HepG2 (cell line): ENCODE measurements at regions not wholly inside any gene's neighbourhood (a gene's known extent, or its start where the extent isn't known, plus 50 kb on each side); places are given as distances from the start of the nearest gene placed in this dataset.

Source experiments
- ATAC-seq: fragments of 200-7000 bp; cut with Tn5 transposase; 3 replicates; pipeline ENCODE4 v1.9.1; 2020; ENCODE audit warnings: mild to moderate bottlenecking, moderate library complexity
- BruUV-seq: library from RNA; stranded (reverse); fragments of 400-500 nt; replicated peaks from 2 replicates; lab custom pipeline; 2021; lab: Mats Ljungman, UMichigan
- CTCF ChIA-PET: fragments of 300-600 bp; formaldehyde crosslinking; extraction: SDS; loops from one replicate; lab custom pipeline; 2021; ENCODE audit warnings: low total read pairs, inconsistent platforms, low intra/inter-chr PET ratio; lab: Yijun Ruan, JAX
- POLR2A ChIA-PET: fragments of 350-600 bp; sonication (Branson Sonifier 250); formaldehyde crosslinking; loops from one replicate; lab custom pipeline; 2020; ENCODE audit warnings: antibody characterized with exemption, inconsistent platforms; lab: Yijun Ruan, JAX
- DNase-seq: peaks from one replicate; pipeline ENCODE4 v3.0.0-alpha.2; 2015; ENCODE audit warnings: low spot score
- FAIRE-seq: peaks from 3 replicates; lab custom pipeline; 2011; peaks lifted over from hg19 to GRCh38; lab: Jason Lieb, UNC
- H2AFZ ChIP-seq: one replicate; pipeline ENCODE4 v1.6.1; 2011; ENCODE audit warnings: low read length, inconsistent platforms
- H3K27ac ChIP-seq: fragments of 300-600 bp; 3 replicates; pipeline ENCODE4 v1.8.0; 2011; ENCODE audit warnings: mixed run types, mild to moderate bottlenecking, mixed read lengths, low read length, inconsistent platforms; ENCODE audit not compliant: insufficient read depth; ENCODE audit errors: extremely low read length
- H3K27me3 ChIP-seq, 2 experiments: fragments of 200-600 bp in 1 of 2; 2 replicates in 1 of 2; 3 replicates in 1 of 2; pipeline versions ENCODE4 v1.6.0 to v1.8.0; 2011; ENCODE audit warnings: low read length in 2 of 2, mild to moderate bottlenecking in 2 of 2, moderate library complexity in 2 of 2, inconsistent platforms in 1 of 2; ENCODE audit not compliant: insufficient read depth in 2 of 2, control insufficient read depth in 1 of 2
- H3K36me3 ChIP-seq, 2 experiments: fragments of 200-600 bp in 1 of 2; replicated peaks in 1 of 2; 2 replicates in 1 of 2; 3 replicates in 1 of 2; pipeline versions ENCODE4 v1.5.1 to v1.8.0; 2011; ENCODE audit warnings: low read length in 2 of 2, inconsistent platforms in 1 of 2; ENCODE audit not compliant: insufficient read depth in 2 of 2, control insufficient read depth in 1 of 2
- H3K4me1 ChIP-seq: 2 replicates; pipeline ENCODE4 v1.5.1; 2012; ENCODE audit warnings: low read length, inconsistent platforms; ENCODE audit not compliant: insufficient read depth
- H3K4me2 ChIP-seq: 2 replicates; pipeline ENCODE4 v1.6.0; 2011; ENCODE audit warnings: low read depth, low read length, inconsistent platforms
- H3K4me3 ChIP-seq, 3 experiments: fragments of 200-600 bp in 1 of 3; sonication (generic), shearing (Covaris generic) in 1 of 3; replicated peaks in 1 of 3; 2 replicates each; pipeline ENCODE4 v1.5.1; 2011 to 2016; ENCODE audit warnings: low read length in 3 of 3, inconsistent platforms in 2 of 3, low read depth in 2 of 3, mild to moderate bottlenecking in 2 of 3, control low read depth in 1 of 3, mixed read lengths in 1 of 3; ENCODE audit not compliant: insufficient read depth in 1 of 3
- H3K79me2 ChIP-seq: one replicate; pipeline ENCODE4 v1.6.1; 2011; ENCODE audit warnings: low read length, inconsistent platforms; ENCODE audit not compliant: insufficient read depth
- H3K9ac ChIP-seq: 2 replicates; pipeline ENCODE4 v1.6.0; 2011; ENCODE audit warnings: mild to moderate bottlenecking, low read depth, low read length, inconsistent platforms; ENCODE audit not compliant: insufficient read depth
- H3K9me3 ChIP-seq: 2 replicates; pipeline ENCODE4 v1.5.1; 2012; ENCODE audit warnings: mild to moderate bottlenecking, low read length
- H4K20me1 ChIP-seq: 2 replicates; pipeline ENCODE4 v1.6.0; 2011; ENCODE audit warnings: inconsistent platforms, mild to moderate bottlenecking, low read length, moderate library complexity; ENCODE audit not compliant: insufficient read depth
- CREB1 ChIP-seq, 2 experiments: fragments of 450-650 bp in 1 of 2; IDR thresholded peaks; 2 replicates each; pipeline ENCODE4 v1.6.1; 2016 to 2017; ENCODE audit warnings: control low read depth in 1 of 2, mild to moderate bottlenecking in 1 of 2, missing compliant biosample characterization in 1 of 2, missing genetic modification characterization in 1 of 2
- FOSL2 ChIP-seq: sonication (generic); formaldehyde crosslinking; IDR thresholded peaks from 2 replicates; pipeline ENCODE4 v1.4.0; 2020; ENCODE audit warnings: missing genetic modification reagents
- IKZF1 ChIP-seq: fragments of 450-650 bp; IDR thresholded peaks from 2 replicates; pipeline ENCODE4 v1.7.1; 2016
- IRF9 ChIP-seq: sonication (generic); formaldehyde crosslinking; IDR thresholded peaks from 2 replicates; pipeline ENCODE4 v1.8.0; 2022; ENCODE audit warnings: missing genetic modification reagents, mild to moderate bottlenecking, borderline replicate concordance
- NAIF1 ChIP-seq: sonication (generic); formaldehyde crosslinking; IDR thresholded peaks from 2 replicates; pipeline ENCODE4 v1.5.0; 2020; ENCODE audit warnings: mild to moderate bottlenecking, missing genetic modification reagents, borderline replicate concordance
- PHB2 ChIP-seq: fragments of 450-650 bp; IDR thresholded peaks from 2 replicates; pipeline ENCODE4 v1.6.1; 2018; ENCODE audit not compliant: partially characterized antibody
- RBFOX2 ChIP-seq: fragments of 200-400 bp; formaldehyde crosslinking; IDR thresholded peaks from 2 replicates; pipeline ENCODE4 v1.6.1; 2017; ENCODE audit warnings: low read depth, mild to moderate bottlenecking, low read length
- RFXANK ChIP-seq: IDR thresholded peaks from 2 replicates; pipeline ENCODE4 v1.6.1; 2016
- SIX1 ChIP-seq: sonication (generic); formaldehyde crosslinking; IDR thresholded peaks from 2 replicates; pipeline ENCODE4 v1.4.0; 2020; ENCODE audit warnings: missing genetic modification reagents, borderline replicate concordance
- SOX13 ChIP-seq, 3 experiments: fragments of 450-650 bp in 1 of 3; sonication (generic) in 1 of 3; formaldehyde crosslinking in 1 of 3; IDR thresholded peaks in 2 of 3; conservative IDR thresholded peaks in 1 of 3; 2 replicates each; pipeline versions ENCODE4 v1.5.0 to v1.6.1; 2016 to 2020; ENCODE audit warnings: antibody characterized with exemption in 1 of 3, mild to moderate bottlenecking in 1 of 3, missing compliant biosample characterization in 1 of 3, missing genetic modification reagents in 1 of 3, moderate library complexity in 1 of 3
- SP1 ChIP-seq, 2 experiments: fragments of 450-650 bp in 1 of 2; sonication (generic) in 1 of 2; formaldehyde crosslinking in 1 of 2; IDR thresholded peaks; 2 replicates each; pipeline versions ENCODE4 v1.4.0 to v1.6.1; 2016 to 2020; ENCODE audit warnings: missing genetic modification reagents in 1 of 2
- TOE1 ChIP-seq: sonication (generic); formaldehyde crosslinking; IDR thresholded peaks from 2 replicates; pipeline ENCODE4 v1.4.0; 2020; ENCODE audit warnings: mild to moderate bottlenecking, missing genetic modification reagents
- ZFY ChIP-seq: sonication (generic); formaldehyde crosslinking; IDR thresholded peaks from 2 replicates; pipeline ENCODE4 v1.4.0; 2020; ENCODE audit warnings: missing genetic modification reagents
- ZNF652 ChIP-seq: IDR thresholded peaks from 2 replicates; pipeline ENCODE4 v1.6.1; 2016; ENCODE audit warnings: low read depth, borderline replicate concordance
- ZNF775 ChIP-seq: sonication (generic); formaldehyde crosslinking; IDR thresholded peaks from 2 replicates; pipeline ENCODE4 v1.4.0; 2020; ENCODE audit warnings: missing genetic modification reagents, mild to moderate bottlenecking, moderate library complexity, borderline replicate concordance
- ZNF782 ChIP-seq: sonication (generic); formaldehyde crosslinking; IDR thresholded peaks from 2 replicates; pipeline ENCODE4 v1.4.0; 2020; ENCODE audit warnings: missing genetic modification reagents, mild to moderate bottlenecking, borderline replicate concordance
- ZSCAN21 ChIP-seq: sonication (generic); formaldehyde crosslinking; IDR thresholded peaks from 2 replicates; pipeline ENCODE4 v1.8.0; 2022; ENCODE audit warnings: mild to moderate bottlenecking, missing genetic modification reagents, moderate library complexity, borderline replicate concordance
- WGBS: methylation state at CpG from one replicate; pipeline ENCODE4 v1.1.6; 2017; ENCODE audit warnings: low lambda C conversion rate; 5-methylcytosine and 5-hydroxymethylcytosine counted together
- in situ Hi-C: cut with HindIII; loops from 2 replicates; pipeline ENCODE4 v1.10.0; 2017; ENCODE audit warnings: low pct_unique_long_range_greater_than_20kb; ENCODE audit not compliant: extremely low pct_ligation_motif_present
- intact Hi-C: fragments of 100-400 bp; cut with micrococcal nuclease; formaldehyde crosslinking; loops from one replicate; pipeline ENCODE4 v1.10.0; 2022; ENCODE audit not compliant: unreplicated experiment
- TF ChIP-seq, protein P1 (sequence below): sonication (generic); formaldehyde crosslinking; IDR thresholded peaks from 2 replicates; pipeline ENCODE4 v1.5.0; 2020; ENCODE audit warnings: mild to moderate bottlenecking, missing genetic modification reagents

DNA sequence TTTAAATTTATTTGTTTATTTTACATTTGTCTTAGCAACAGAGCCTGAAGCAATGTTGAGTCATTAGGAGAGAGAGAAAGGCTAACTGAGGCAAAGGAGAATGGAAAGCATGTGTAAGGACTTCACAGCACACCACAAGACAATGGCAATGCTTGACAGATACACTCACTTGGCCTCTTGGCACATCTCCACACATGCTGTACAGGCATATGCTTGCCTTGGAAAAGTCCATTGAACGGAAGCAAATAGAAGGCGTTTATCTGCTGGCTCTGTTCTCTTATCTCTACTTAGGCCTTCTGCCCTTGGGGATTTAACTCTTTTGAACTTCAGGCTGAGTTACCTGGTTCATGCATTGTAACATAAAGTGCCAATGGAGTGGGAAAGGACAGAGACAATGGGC lies 262.2 kb upstream of the POU3F1 start:
- no peaks in the 10 kb centered on the region for H3K79me2 ChIP-seq
- CTCF ChIA-PET: no interaction called here
- DNase-seq (peak; percentile 13), ATAC-seq (peak; percentile 35), FAIRE-seq (peak; percentile 56)
- POLR2A ChIA-PET: no interaction called here
- no peaks in the 10 kb centered on the region for H3K9me3 ChIP-seq
- in situ Hi-C loops: no loop called here
- H3K27me3 ChIP-seq: no peaks in the 10 kb centered on the region
- H3K4me1 ChIP-seq: no peaks in the 10 kb centered on the region
- no peaks in the 10 kb centered on the region for H4K20me1 ChIP-seq
- no peak overlapping the region for H2AFZ ChIP-seq
- no peak overlapping the region for H3K27ac ChIP-seq
- intact Hi-C loops: no loop called here
- no peaks in the 10 kb centered on the region for H3K36me3 ChIP-seq
- TF ChIP-seq SP1 (IDR thresholded peaks at IDR 0.05): no peak
- no peak for TF ChIP-seq SP1 (CRISPR knock-in tag; IDR thresholded peaks at IDR 0.05)
- TF ChIP-seq ZSCAN21: no peak
- TF ChIP-seq ZNF652 (CRISPR knock-in tag): peak; percentile 54; the same call in 1 of the 2 replicates
- no peak for TF ChIP-seq SOX13 (IDR thresholded peaks at IDR 0.05)
- TF ChIP-seq SOX13 (CRISPR knock-in tag; conservative IDR thresholded peaks at IDR 0.05 in 1 of 2, IDR thresholded peaks at IDR 0.05 in 1 of 2): peak in 1 of 2 experiments; percentile 27; a peak in 1 of 4 replicates
- BruUV-seq: no TSS peak
- 0% methylated on average over 2 of the region's 2 CpGs for WGBS
- no peak overlapping the region for H3K9ac ChIP-seq
- no peak overlapping the region for H3K4me3 ChIP-seq
- no peak overlapping the region for H3K4me2 ChIP-seq

- no peak overlapping the region for H3K4me2 ChIP-seq
- in situ Hi-C loops: no loop called here
- FAIRE-seq: no peak
- no TSS peak for BruUV-seq
- no peak for DNase-seq
- H3K9me3 ChIP-seq: no peaks in the 10 kb centered on the region
- ChIA-PET POLR2A (no interaction called here), CTCF (no interaction called here)
- no peaks in the 10 kb centered on the region for H4K20me1 ChIP-seq
- no peak overlapping the region for H2AFZ ChIP-seq
- H3K27me3 ChIP-seq: no peaks in the 10 kb centered on the region
- no peak overlapping the region for H3K9ac ChIP-seq
- H3K27ac ChIP-seq: no peak overlapping the region
- no peak overlapping the region for H3K4me3 ChIP-seq
- no peaks in the 10 kb centered on the region for H3K36me3 ChIP-seq
- H3K79me2 ChIP-seq: no peaks in the 10 kb centered on the region
- WGBS: 89% methylated on average over 1 of the region's 1 CpG
- no peaks in the 10 kb centered on the region for H3K4me1 ChIP-seq
- no peak for ATAC-seq
- intact Hi-C loops: no loop called here
- TF ChIP-seq ZFY (CRISPR knock-in tag) (no peak), RFXANK (CRISPR knock-in tag) (no peak), SIX1 (CRISPR knock-in tag) (no peak), PHB2 (no peak), ZNF782 (no peak), FOSL2 (CRISPR knock-in tag) (no peak), IRF9 (CRISPR knock-in tag) (no peak), TOE1 (CRISPR knock-in tag) (no peak), NAIF1 (no peak), IKZF1 (no peak), RBFOX2 (no peak), ZNF775 (CRISPR knock-in tag) (no peak), CREB1 (IDR thresholded peaks at IDR 0.05) (no peak), CREB1 (CRISPR knock-in tag; IDR thresholded peaks at IDR 0.05) (no peak)
- TF ChIP-seq, protein P1, sequence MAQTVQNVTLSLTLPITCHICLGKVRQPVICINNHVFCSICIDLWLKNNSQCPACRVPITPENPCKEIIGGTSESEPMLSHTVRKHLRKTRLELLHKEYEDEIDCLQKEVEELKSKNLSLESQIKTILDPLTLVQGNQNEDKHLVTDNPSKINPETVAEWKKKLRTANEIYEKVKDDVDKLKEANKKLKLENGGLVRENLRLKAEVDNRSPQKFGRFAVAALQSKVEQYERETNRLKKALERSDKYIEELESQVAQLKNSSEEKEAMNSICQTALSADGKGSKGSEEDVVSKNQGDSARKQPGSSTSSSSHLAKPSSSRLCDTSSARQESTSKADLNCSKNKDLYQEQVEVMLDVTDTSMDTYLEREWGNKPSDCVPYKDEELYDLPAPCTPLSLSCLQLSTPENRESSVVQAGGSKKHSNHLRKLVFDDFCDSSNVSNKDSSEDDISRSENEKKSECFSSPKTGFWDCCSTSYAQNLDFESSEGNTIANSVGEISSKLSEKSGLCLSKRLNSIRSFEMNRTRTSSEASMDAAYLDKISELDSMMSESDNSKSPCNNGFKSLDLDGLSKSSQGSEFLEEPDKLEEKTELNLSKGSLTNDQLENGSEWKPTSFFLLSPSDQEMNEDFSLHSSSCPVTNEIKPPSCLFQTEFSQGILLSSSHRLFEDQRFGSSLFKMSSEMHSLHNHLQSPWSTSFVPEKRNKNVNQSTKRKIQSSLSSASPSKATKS (CRISPR knock-in tag): no peak
Observed at GRCh38 chr1:38305666-38306065, 259.1 kb upstream of the POU3F1 start.
